Calu3 (cell line): ENCODE measurements at regions not wholly inside any gene's neighbourhood (a gene's known extent, or its start where the extent isn't known, plus 50 kb on each side); places are given as distances from the start of the nearest gene placed in this dataset.

ENCODE experiments used
- BruUV-seq: library from RNA; stranded (reverse); fragments of 400-500 nt; replicated peaks from 2 replicates; lab custom pipeline; 2021; lab: Mats Ljungman, UMichigan
- CTCF ChIA-PET: fragments of 300-600 bp; sonication (Branson Sonifier 250); formaldehyde crosslinking; loops from one replicate; lab custom pipeline; 2022; ENCODE audit warnings: antibody characterized with exemption; lab: Charles Lee
- DNase-seq: peaks from one replicate; pipeline ENCODE4 v3.0.0; 2022
- H3K27ac Mint-ChIP-seq: one replicate; pipeline ENCODE4 v1.8.0; 2022; ENCODE audit warnings: mixed read lengths; ENCODE audit not compliant: unreplicated experiment
- H3K27me3 Mint-ChIP-seq: one replicate; pipeline ENCODE4 v1.8.0; 2022; ENCODE audit warnings: mixed read lengths; ENCODE audit not compliant: unreplicated experiment
- H3K36me3 Mint-ChIP-seq: one replicate; pipeline ENCODE4 v1.8.0; 2022; ENCODE audit warnings: mild to moderate bottlenecking, moderate library complexity, mixed read lengths; ENCODE audit not compliant: insufficient read depth, unreplicated experiment
- H3K4me1 Mint-ChIP-seq: one replicate; pipeline ENCODE4 v1.8.0; 2022; ENCODE audit warnings: mild to moderate bottlenecking, low read depth, mixed read lengths; ENCODE audit not compliant: unreplicated experiment
- H3K4me3 Mint-ChIP-seq: one replicate; pipeline ENCODE4 v1.8.0; 2022; ENCODE audit warnings: mild to moderate bottlenecking, low read depth, moderate library complexity, mixed read lengths; ENCODE audit not compliant: unreplicated experiment
- H3K9me3 Mint-ChIP-seq: one replicate; pipeline ENCODE4 v1.8.0; 2022; ENCODE audit warnings: low read depth, mixed read lengths; ENCODE audit not compliant: unreplicated experiment
- CTCF ChIP-seq: fragments of 200-600 bp; IDR thresholded peaks from one replicate; pipeline ENCODE4 v1.8.0; 2022; ENCODE audit warnings: antibody characterized with exemption; ENCODE audit not compliant: unreplicated experiment
- intact Hi-C: fragments of 100-400 bp; cut with micrococcal nuclease; formaldehyde crosslinking; loops from one replicate; pipeline ENCODE4 v1.10.0; 2022; ENCODE audit not compliant: unreplicated experiment

- no TSS peak for BruUV-seq
- Mint-ChIP-seq H3K27me3 (peaks cover 13% of the 10 kb centered on the region), H3K4me3 (no peak overlapping the region), H3K36me3 (no peaks in the 10 kb centered on the region), H3K4me1 (no peaks in the 10 kb centered on the region), H3K9me3 (no peaks in the 10 kb centered on the region), H3K27ac (no peak overlapping the region)
- intact Hi-C loops = no loop called here
- DNase-seq = no peak
- CTCF ChIA-PET = interaction anchor here (0.6 kb wide), 1 partner anchor 57 kb away, joined by 3 read pairs; no protein-coding TSS in a partner anchor
- TF ChIP-seq CTCF = no peak
Observed at GRCh38 chr10:125333209-125333591, 172.8 kb upstream of the CTBP2 start.

DNA sequence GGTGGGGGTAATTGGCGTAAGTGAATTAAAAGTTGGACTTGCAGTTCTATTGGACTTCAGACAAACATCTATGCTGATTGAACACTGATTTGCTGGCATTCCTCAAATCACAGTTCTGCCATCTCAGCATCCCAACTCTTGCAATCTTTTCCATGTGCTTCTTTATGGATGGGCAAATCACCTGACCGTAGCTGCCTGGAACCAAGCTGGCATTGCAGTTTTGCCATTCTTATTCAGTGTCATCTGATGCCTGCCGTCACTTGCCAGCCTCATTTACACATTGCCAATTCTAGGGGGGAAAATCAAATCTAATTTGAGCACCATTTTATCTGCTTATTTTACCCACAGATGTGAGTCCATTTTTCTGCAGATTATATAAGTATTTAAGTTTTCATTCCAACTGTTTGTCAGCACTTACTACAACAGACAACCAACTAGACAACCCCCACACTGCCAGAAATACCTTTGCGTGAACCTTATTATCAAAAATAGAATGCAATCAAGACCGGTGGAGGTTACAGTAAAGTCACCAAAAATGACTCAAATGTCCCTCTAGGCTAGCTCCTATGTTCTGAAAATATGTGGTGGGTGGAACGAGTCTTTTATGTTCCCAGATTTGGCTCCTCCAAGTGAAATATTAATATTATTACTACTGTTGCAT, 172.3 kb upstream of the CTBP2 start:
- intact Hi-C loops = no loop called here
- H3K27me3 Mint-ChIP-seq = peaks cover 18% of the 10 kb centered on the region
- no peaks in the 10 kb centered on the region for H3K4me1 Mint-ChIP-seq
- TF ChIP-seq CTCF = no peak
- H3K9me3 Mint-ChIP-seq = no peaks in the 10 kb centered on the region
- no peak overlapping the region for H3K4me3 Mint-ChIP-seq
- CTCF ChIA-PET = no interaction called here
- DNase-seq = no peak
- H3K36me3 Mint-ChIP-seq = no peaks in the 10 kb centered on the region
- no peak overlapping the region for H3K27ac Mint-ChIP-seq
- BruUV-seq = no TSS peak

DNA sequence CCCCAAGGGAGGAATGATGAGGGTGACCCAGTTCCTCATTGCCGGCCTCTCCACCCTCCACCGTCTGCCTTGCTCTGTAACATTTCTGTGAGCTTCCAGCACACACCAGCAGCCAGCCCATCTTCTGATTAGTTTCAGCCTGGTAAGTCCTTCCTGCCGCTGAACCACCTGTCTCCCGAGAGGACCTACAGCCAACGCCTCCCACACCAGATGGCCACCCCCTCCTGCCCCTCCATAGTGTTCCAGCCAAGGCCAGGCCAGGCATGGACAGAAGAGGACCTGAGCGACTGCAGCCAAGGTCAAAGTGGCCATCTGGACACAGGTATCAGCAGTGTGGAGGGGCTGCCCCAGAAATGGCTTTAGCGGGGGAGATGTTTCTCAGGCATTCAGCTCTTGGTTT, 170.7 kb upstream of the CTBP2 start:
- Mint-ChIP-seq H3K4me1 (no peaks in the 10 kb centered on the region), H3K36me3 (no peaks in the 10 kb centered on the region), H3K27me3 (peaks cover 34% of the 10 kb centered on the region), H3K4me3 (no peak overlapping the region), H3K9me3 (peaks cover under 1% of the 10 kb centered on the region), H3K27ac (no peak overlapping the region)
- intact Hi-C loops = no loop called here
- no peak for DNase-seq
- no TSS peak for BruUV-seq
- TF ChIP-seq CTCF = no peak
- CTCF ChIA-PET = no interaction called here

DNA sequence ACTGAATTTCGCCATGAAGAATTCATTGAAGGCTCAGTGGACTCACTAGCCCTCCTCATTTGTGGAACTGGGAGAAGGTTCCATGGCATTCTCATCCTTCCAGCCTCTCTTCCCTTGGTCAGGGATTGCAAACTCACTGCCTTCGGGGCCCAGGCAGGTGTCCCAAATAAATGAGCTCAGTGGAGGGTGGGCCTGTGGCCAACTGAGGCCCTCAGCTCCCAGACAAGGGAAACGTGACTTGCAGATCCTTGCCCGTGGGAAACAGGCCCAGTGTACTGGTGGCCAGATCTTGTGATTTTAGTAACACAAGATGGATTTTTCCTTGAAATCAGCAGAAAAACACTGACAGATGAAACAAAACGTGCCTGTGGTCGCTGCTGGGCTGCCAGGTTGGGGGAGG, 168.7 kb upstream of the CTBP2 start:
- no TSS peak for BruUV-seq
- H3K27me3 Mint-ChIP-seq = peaks cover 54% of the 10 kb centered on the region
- H3K27ac Mint-ChIP-seq = no peak overlapping the region
- no peaks in the 10 kb centered on the region for H3K4me1 Mint-ChIP-seq
- intact Hi-C loops = no loop called here
- CTCF ChIA-PET = no interaction called here
- no peak for DNase-seq
- no peak overlapping the region for H3K4me3 Mint-ChIP-seq
- H3K36me3 Mint-ChIP-seq = no peaks in the 10 kb centered on the region
- H3K9me3 Mint-ChIP-seq = peaks cover 3% of the 10 kb centered on the region
- no peak for TF ChIP-seq CTCF
